Right lobe of liver (tissue), 6 donors: ENCODE measurements at regions not wholly inside any gene's neighbourhood (a gene's known extent, or its start where the extent isn't known, plus 50 kb on each side); places are given as distances from the start of the nearest gene placed in this dataset.

Experiments
- ATAC-seq, 4 donors: fragments of 200-7000 bp; cut with Tn5 transposase; one replicate each; pipeline ENCODE4 v1.9.1; 2020; ENCODE audit warnings: mild to moderate bottlenecking in 4 of 4, moderate library complexity in 4 of 4
- DNase-seq, 3 donors: peaks; one replicate each; pipeline ENCODE4 v3.0.0-alpha.2; 2020
- H3K27ac ChIP-seq, 3 donors: fragments of 200-600 bp; one replicate each; pipeline ENCODE4 v1.8.0; 2022
- H3K27me3 ChIP-seq, 2 donors: fragments of 200-600 bp; one replicate each; pipeline ENCODE4 v1.8.0; 2022
- H3K36me3 ChIP-seq, 4 donors: fragments of 200-600 bp; sonication (generic) in 1 of 4; one replicate each; pipeline versions ENCODE4 v1.5.1 to v1.8.0; 2017 to 2022; ENCODE audit warnings: control low read depth in 1 of 4
- H3K4me1 ChIP-seq, 4 donors: fragments of 200-600 bp; sonication (generic) in 1 of 4; one replicate each; pipeline versions ENCODE4 v1.5.1 to v1.8.0; 2017 to 2022; ENCODE audit warnings: control low read depth in 1 of 4
- H3K4me3 ChIP-seq, 3 donors: fragments of 200-600 bp; one replicate each; pipeline ENCODE4 v1.8.0; 2022
- H3K9me3 ChIP-seq, 4 donors: fragments of 200-600 bp; sonication (generic) in 1 of 4; one replicate each; pipeline versions ENCODE4 v1.5.1 to v1.8.0; 2017 to 2022; ENCODE audit warnings: control low read depth in 1 of 4
- CTCF ChIP-seq, 4 donors: fragments of 200-600 bp in 3 of 4; fragments of 450-650 bp in 1 of 4; IDR thresholded peaks; one replicate each; pipeline versions ENCODE4 v1.5.1 to v1.8.0; 2016 to 2022; ENCODE audit warnings: antibody characterized with exemption in 4 of 4, mild to moderate bottlenecking in 2 of 4
- POLR2A ChIP-seq: fragments of 450-650 bp; IDR thresholded peaks from one replicate; pipeline ENCODE4 v1.6.1; 2017; ENCODE audit warnings: antibody characterized with exemption, mild to moderate bottlenecking
- WGBS: methylation state at CpG from one replicate; pipeline ENCODE4 v1.1.6; 2018; ENCODE audit warnings: low coverage, low lambda C conversion rate; ENCODE audit not compliant: insufficient coverage; ENCODE audit errors: missing lambda C conversion rate; 5-methylcytosine and 5-hydroxymethylcytosine counted together
- intact Hi-C, 2 donors: fragments of 100-400 bp; cut with DNase I; formaldehyde crosslinking; loops; one replicate each; pipeline versions ENCODE4 v1.11.2 to v1.14.1; 2022
- donor health status: DM: no; HTN: yes; CAD: no.
- donor health status: DM: no; HTN: no; CAD: no.
- donor health status: DM: no; HTN: no; CAD: no.
- donor health status: DM: no; HTN: yes; CAD: no.
- donor health status: DM: no; HTN: yes; CAD: no.

- Histone ChIP-seq H3K4me3 (no peak overlapping the region), H3K36me3 (no peaks in the 10 kb centered on the region), H3K27me3 (no peaks in the 10 kb centered on the region), H3K27ac (no peak overlapping the region), H3K4me1 (no peaks in the 10 kb centered on the region), H3K9me3 (no peaks in the 10 kb centered on the region)
- intact Hi-C loops = no loop called here
- DNase-seq (no peak), ATAC-seq (peak in 1 of 4 donors; percentile 21)
- no peak for TF ChIP-seq POLR2A
- no peak for TF ChIP-seq CTCF (IDR thresholded peaks at IDR 0.05)
- WGBS = 60% methylated on average over 2 of the region's 15 CpGs
Observed at GRCh38 chr1:99146129-99146848, 118.0 kb upstream of the PLPPR4 start.

GRCh38 chr1:99149952-99150351 lies 114.3 kb upstream of the PLPPR4 start:
- Histone ChIP-seq H3K27ac (no peak overlapping the region), H3K27me3 (no peaks in the 10 kb centered on the region), H3K4me3 (no peak overlapping the region), H3K36me3 (no peaks in the 10 kb centered on the region), H3K4me1 (peaks cover 0 to 7% (median 0%) of the 10 kb centered on the region in 4 donors), H3K9me3 (no peaks in the 10 kb centered on the region)
- TF ChIP-seq CTCF (IDR thresholded peaks at IDR 0.05) = no peak
- TF ChIP-seq POLR2A = no peak
- intact Hi-C loops = no loop called here
- DNase-seq (no peak), ATAC-seq (no peak)
- WGBS = 69% methylated on average over 3 of the region's 3 CpGs

GRCh38 chr1:99152132-99152531 lies 112.2 kb upstream of the PLPPR4 start:
- no peak overlapping the region for H3K27ac ChIP-seq
- H3K36me3 ChIP-seq = no peaks in the 10 kb centered on the region
- H3K4me1 ChIP-seq = peaks cover 0 to 7% (median 0%) of the 10 kb centered on the region in 4 donors
- H3K27me3 ChIP-seq = no peaks in the 10 kb centered on the region
- H3K9me3 ChIP-seq = no peaks in the 10 kb centered on the region
- DNase-seq = no peak
- intact Hi-C loops = no loop called here
- TF ChIP-seq POLR2A = no peak
- no peak for TF ChIP-seq CTCF (IDR thresholded peaks at IDR 0.05)
- H3K4me3 ChIP-seq = no peak overlapping the region
- ATAC-seq = peak in 3 of 4 donors; percentile 23 to 68 (median 61)
- 17% methylated on average over 1 of the region's 1 CpG for WGBS

- ATAC-seq = no peak
- WGBS = no CpG with 5 or more reads among the region's 2 CpGs
Observed at GRCh38 chr1:99163671-99164070, 100.6 kb upstream of the PLPPR4 start.

More at GRCh38 chr1:99163671-99164070, 100.6 kb upstream of the PLPPR4 start:
- H3K4me3 ChIP-seq = no peak overlapping the region
- intact Hi-C loops = no loop called here
- H3K4me1 ChIP-seq = no peaks in the 10 kb centered on the region
- no peaks in the 10 kb centered on the region for H3K9me3 ChIP-seq
- H3K27ac ChIP-seq = no peak overlapping the region
- H3K27me3 ChIP-seq = no peaks in the 10 kb centered on the region
- DNase-seq = no peak
- H3K36me3 ChIP-seq = no peaks in the 10 kb centered on the region
- TF ChIP-seq POLR2A (no peak), CTCF (IDR thresholded peaks at IDR 0.05) (no peak)
